A549 (cell line): ENCODE measurements at regions not wholly inside any gene's neighbourhood (a gene's known extent, or its start where the extent isn't known, plus 50 kb on each side); places are given as distances from the start of the nearest gene placed in this dataset.

Experiments
- CHD4 ChIP-seq: fragments of 200-600 bp; sonication (generic); IDR thresholded peaks from 2 replicates; pipeline ENCODE4 v1.6.1; 2016; ENCODE audit warnings: antibody characterized with exemption, mild to moderate bottlenecking, borderline replicate concordance
- ESRRA ChIP-seq: fragments of 150-350 bp; IDR thresholded peaks from 2 replicates; pipeline ENCODE4 v1.6.1; 2014; ENCODE audit warnings: mild to moderate bottlenecking, low read length, borderline replicate concordance
- POLR2A ChIP-seq: IDR thresholded peaks from 2 replicates; pipeline ENCODE4 v1.6.1; 2012; ENCODE audit warnings: mild to moderate bottlenecking, low read length
- RAD21 ChIP-seq, 2 experiments: fragments of >200 bp in 1 of 2; sonication (Bioruptor Twin) in 1 of 2; formaldehyde crosslinking in 1 of 2; IDR thresholded peaks in 1 of 2; conservative IDR thresholded peaks in 1 of 2; 2 replicates in 1 of 2; 3 replicates in 1 of 2; pipeline ENCODE4 v1.6.1; 2012 to 2018; ENCODE audit warnings: inconsistent platforms in 1 of 2
- RFX5 ChIP-seq: fragments of 450-650 bp; IDR thresholded peaks from 2 replicates; pipeline ENCODE4 v1.7.1; 2014; ENCODE audit warnings: antibody characterized with exemption, mild to moderate bottlenecking, moderate library complexity
- SMC3 ChIP-seq: fragments of >200 bp; sonication (Bioruptor Twin); formaldehyde crosslinking; IDR thresholded peaks from 3 replicates; pipeline ENCODE4 v1.6.1; 2018; ENCODE audit warnings: inconsistent platforms
- TP53 ChIP-seq: fragments of 250-450 bp; sonication (Bioruptor Pico); IDR thresholded peaks from 2 replicates; pipeline ENCODE4 v1.5.0; 2021; ENCODE audit warnings: mild to moderate bottlenecking, moderate library complexity
- TF ChIP-seq, protein P1 (sequence below): IDR thresholded peaks from 2 replicates; pipeline ENCODE4 v1.6.1; 2012
- TF ChIP-seq, protein P2 (sequence below): fragments of >200 bp; sonication (Bioruptor Twin); formaldehyde crosslinking; IDR thresholded peaks from 3 replicates; pipeline ENCODE4 v1.5.1; 2016
- TF ChIP-seq, protein P3 (sequence below): fragments of 200-600 bp; sonication (generic); IDR thresholded peaks from 2 replicates; pipeline ENCODE4 v1.6.1; 2016; ENCODE audit warnings: antibody characterized with exemption, mild to moderate bottlenecking, moderate library complexity
- TF ChIP-seq, protein P4 (sequence below): fragments of 450-650 bp; IDR thresholded peaks from 2 replicates; pipeline ENCODE4 v1.6.1; 2014; ENCODE audit warnings: antibody characterized with exemption
- TF ChIP-seq, protein P5 (sequence below): fragments of 150-350 bp; IDR thresholded peaks from 2 replicates; pipeline ENCODE4 v1.6.1; 2014; ENCODE audit warnings: low read depth, mild to moderate bottlenecking, low read length

DNA sequence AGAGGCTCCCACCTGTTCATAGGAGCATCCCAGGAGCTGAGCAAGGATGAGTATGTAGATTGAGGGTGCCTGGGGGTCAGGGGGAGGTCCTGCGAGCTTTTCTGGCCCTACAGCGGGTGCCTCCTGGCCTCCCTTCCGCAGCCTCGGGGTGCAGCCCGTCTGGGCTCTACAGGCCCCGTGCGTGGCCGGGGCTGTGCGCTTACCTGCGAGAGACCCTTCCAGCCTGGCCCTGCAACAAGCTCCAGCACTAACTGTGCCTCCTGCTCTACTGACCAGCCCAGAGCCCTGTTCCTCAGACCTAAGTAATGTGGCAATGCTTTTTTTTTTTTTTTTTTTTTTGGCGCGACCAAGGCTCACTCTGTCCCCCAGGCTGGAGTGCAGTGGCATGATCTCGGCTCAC is 1129.1 kb downstream of the BRD1 start:
- no peak for TF ChIP-seq ESRRA
- TF ChIP-seq, protein P1, sequence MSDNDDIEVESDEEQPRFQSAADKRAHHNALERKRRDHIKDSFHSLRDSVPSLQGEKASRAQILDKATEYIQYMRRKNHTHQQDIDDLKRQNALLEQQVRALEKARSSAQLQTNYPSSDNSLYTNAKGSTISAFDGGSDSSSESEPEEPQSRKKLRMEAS: no peak
- no peak for TF ChIP-seq POLR2A
- TF ChIP-seq, protein P2, sequence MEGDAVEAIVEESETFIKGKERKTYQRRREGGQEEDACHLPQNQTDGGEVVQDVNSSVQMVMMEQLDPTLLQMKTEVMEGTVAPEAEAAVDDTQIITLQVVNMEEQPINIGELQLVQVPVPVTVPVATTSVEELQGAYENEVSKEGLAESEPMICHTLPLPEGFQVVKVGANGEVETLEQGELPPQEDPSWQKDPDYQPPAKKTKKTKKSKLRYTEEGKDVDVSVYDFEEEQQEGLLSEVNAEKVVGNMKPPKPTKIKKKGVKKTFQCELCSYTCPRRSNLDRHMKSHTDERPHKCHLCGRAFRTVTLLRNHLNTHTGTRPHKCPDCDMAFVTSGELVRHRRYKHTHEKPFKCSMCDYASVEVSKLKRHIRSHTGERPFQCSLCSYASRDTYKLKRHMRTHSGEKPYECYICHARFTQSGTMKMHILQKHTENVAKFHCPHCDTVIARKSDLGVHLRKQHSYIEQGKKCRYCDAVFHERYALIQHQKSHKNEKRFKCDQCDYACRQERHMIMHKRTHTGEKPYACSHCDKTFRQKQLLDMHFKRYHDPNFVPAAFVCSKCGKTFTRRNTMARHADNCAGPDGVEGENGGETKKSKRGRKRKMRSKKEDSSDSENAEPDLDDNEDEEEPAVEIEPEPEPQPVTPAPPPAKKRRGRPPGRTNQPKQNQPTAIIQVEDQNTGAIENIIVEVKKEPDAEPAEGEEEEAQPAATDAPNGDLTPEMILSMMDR: no peak
- TF ChIP-seq, protein P3, sequence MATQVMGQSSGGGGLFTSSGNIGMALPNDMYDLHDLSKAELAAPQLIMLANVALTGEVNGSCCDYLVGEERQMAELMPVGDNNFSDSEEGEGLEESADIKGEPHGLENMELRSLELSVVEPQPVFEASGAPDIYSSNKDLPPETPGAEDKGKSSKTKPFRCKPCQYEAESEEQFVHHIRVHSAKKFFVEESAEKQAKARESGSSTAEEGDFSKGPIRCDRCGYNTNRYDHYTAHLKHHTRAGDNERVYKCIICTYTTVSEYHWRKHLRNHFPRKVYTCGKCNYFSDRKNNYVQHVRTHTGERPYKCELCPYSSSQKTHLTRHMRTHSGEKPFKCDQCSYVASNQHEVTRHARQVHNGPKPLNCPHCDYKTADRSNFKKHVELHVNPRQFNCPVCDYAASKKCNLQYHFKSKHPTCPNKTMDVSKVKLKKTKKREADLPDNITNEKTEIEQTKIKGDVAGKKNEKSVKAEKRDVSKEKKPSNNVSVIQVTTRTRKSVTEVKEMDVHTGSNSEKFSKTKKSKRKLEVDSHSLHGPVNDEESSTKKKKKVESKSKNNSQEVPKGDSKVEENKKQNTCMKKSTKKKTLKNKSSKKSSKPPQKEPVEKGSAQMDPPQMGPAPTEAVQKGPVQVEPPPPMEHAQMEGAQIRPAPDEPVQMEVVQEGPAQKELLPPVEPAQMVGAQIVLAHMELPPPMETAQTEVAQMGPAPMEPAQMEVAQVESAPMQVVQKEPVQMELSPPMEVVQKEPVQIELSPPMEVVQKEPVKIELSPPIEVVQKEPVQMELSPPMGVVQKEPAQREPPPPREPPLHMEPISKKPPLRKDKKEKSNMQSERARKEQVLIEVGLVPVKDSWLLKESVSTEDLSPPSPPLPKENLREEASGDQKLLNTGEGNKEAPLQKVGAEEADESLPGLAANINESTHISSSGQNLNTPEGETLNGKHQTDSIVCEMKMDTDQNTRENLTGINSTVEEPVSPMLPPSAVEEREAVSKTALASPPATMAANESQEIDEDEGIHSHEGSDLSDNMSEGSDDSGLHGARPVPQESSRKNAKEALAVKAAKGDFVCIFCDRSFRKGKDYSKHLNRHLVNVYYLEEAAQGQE: no peak
- TF ChIP-seq CHD4: no peak
- TF ChIP-seq, protein P4, sequence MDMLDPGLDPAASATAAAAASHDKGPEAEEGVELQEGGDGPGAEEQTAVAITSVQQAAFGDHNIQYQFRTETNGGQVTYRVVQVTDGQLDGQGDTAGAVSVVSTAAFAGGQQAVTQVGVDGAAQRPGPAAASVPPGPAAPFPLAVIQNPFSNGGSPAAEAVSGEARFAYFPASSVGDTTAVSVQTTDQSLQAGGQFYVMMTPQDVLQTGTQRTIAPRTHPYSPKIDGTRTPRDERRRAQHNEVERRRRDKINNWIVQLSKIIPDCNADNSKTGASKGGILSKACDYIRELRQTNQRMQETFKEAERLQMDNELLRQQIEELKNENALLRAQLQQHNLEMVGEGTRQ: no peak
- TF ChIP-seq SMC3: no peak
- TF ChIP-seq TP53 (CRISPR knock-in tag): no peak
- no peak for TF ChIP-seq RFX5
- TF ChIP-seq RAD21 (conservative IDR thresholded peaks at IDR 0.05 in 1 of 2, IDR thresholded peaks at IDR 0.05 in 1 of 2): no peak
- TF ChIP-seq, protein P5, sequence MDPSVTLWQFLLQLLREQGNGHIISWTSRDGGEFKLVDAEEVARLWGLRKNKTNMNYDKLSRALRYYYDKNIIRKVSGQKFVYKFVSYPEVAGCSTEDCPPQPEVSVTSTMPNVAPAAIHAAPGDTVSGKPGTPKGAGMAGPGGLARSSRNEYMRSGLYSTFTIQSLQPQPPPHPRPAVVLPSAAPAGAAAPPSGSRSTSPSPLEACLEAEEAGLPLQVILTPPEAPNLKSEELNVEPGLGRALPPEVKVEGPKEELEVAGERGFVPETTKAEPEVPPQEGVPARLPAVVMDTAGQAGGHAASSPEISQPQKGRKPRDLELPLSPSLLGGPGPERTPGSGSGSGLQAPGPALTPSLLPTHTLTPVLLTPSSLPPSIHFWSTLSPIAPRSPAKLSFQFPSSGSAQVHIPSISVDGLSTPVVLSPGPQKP: no peak
